Activated T-cell treated with anti-CD3 and anti-CD28 coated beads for 4 hours (primary cell): ENCODE measurements at regions not wholly inside any gene's neighbourhood (a gene's known extent, or its start where the extent isn't known, plus 50 kb on each side); places are given as distances from the start of the nearest gene placed in this dataset.
"Not testable (repeated sequence)": the region's sequence is repeated elsewhere in the genome, so short reads cannot be mapped to it uniquely, and the experiment has no call there.

Experiments used
- DNase-seq: peaks from one replicate; pipeline ENCODE4 v3.0.0-alpha.2; 2020

DNA sequence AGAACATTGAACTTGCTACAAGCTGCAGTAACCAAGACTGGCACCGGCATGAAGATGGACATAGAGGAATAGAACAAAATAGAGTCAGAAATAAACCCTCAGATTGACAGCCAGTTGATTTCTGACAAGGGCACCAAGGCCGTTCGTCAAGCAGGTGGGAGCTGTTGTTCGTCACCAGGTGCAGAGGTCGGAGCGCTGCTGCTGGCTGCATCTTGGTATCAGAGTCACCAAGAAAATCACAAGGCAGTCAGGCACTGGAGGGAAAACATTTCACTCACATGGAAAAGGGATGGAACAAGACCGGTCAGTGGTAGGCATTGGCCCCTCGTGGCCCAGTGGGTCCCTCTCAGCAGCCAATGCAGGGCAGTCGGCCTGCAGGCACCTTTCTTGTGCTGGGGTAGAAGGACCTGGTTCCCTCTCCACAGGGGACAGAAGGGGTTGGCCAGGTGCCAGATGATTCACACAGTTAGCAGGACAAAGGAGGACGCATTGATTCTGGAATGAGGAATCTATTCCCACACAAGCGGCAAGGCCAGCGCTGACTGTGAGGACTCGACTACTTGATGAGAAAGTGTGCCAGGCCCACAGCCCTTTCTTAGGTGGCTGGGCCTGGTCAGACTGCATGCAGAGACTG is 115.8 kb upstream of the FGF3 start:
- DNase-seq = no peak

DNA sequence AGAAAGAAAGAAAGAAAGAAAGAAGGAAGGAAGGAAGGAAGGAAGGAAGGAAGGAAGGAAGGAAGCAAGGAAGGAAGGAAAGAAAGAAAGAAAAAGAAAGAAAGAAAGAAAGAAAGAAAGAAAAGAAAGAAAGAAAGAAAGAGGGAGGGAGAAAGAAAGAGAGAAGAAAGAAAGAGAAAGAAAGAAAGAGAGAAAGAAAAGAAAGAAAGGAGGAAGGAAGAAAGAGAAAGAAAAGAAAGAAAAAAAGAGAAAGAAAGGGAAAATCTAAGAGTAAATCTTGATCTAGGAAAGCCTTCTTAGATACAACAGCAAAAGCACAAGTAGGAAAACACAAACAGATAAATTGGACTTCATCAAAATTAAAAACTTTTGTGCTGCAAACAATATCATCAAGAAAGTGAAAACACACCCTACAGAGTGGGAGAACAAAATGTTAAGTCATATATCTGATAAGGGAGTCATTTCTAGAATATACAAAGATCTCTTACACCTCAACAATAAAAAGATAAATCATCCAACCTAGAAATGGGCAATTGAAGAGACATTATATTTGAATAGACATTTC is 116.8 kb upstream of the FGF3 start:
- no peak for DNase-seq

DNA sequence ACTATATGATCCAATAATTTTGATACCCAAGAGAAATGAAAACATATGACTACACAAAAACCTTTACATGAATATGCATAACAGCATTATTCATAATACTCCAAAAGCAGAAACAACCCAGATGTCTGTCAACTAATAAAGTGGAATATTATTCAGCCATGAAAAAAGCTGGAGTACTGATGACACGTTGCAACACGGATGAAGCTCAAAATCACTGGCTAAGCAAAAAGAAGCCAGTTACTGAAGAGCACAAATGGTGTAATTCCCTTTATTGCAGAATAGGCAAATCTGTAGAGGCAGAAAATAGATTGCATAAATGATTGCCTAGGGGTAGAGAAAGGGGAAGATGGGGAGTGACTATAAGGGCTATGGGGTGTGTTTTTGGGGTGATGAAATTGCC is 117.6 kb upstream of the FGF3 start:
- DNase-seq = no peak

DNA sequence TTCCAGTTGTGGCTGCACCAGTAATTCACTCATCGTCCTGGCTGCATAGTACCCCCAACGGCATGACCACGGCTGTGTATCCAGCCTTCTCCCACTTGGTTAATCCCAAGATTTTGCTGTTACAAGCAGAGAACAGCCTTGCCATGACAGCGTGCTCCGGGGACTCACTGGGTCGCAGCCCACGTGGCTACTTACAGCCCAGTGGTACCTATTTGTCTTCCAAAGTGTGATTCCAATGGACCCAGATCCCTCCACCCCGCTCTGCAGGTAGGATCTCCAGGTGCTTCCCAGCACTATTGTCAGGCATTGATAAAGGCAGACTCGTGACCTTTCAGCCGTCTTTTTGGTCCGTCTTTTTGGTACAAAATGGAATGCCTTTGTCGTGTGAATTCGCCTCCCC is 119.0 kb upstream of the FGF3 start:
- no peak for DNase-seq

DNA sequence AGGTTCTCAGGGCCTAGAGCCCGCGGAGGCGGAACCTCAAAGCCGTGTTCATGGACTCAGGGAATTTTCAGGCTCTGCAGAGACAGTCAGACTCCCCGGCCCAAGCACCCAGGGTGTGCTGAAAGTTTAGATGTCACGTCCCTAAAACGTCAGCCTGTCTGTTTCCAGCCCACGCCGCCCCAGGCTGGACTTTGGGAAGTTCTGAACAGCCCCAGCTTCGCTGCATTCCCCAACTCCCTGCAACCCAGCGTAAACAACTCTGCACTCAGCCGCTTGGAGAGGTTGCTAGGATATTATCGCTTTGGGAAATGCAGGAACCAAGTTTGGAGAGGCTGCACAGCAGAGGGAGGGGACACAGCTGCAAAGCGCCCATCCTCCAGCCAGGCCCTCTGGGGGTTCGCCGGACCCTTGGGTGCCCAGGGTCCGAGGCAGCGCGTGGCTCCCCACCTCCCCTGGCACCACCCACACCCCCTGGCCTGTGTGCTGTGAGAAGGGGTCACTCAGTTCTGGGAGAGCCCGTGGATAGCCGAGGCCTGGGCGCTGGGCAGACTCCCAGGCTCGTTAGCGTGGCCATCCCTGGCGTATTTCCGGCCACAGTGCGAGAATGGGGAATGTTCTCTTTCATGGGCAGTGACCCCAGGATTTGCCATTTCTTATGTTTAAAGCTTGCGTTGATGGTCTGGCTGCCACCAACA is 120.5 kb upstream of the FGF3 start:
- DNase-seq = no peak

DNA sequence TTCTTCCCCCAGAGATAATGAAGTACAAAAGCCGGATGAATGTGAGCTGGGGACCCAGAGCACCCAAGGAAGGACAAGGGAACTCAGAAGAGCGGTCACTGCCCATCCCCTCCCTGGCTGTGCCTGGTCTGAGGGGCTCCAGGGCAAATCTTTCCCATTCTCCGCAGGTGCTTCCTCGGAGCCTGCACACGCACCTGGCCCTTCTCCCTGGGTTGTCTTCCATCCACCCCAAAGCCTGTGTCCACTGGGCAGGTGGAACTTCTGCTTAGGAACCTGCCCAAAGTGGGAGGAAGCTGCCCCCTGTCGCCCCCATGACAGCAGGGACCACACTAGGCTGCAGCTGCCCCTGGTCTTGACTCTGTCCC is 121.0 kb upstream of the FGF3 start:
- no peak for DNase-seq

DNA sequence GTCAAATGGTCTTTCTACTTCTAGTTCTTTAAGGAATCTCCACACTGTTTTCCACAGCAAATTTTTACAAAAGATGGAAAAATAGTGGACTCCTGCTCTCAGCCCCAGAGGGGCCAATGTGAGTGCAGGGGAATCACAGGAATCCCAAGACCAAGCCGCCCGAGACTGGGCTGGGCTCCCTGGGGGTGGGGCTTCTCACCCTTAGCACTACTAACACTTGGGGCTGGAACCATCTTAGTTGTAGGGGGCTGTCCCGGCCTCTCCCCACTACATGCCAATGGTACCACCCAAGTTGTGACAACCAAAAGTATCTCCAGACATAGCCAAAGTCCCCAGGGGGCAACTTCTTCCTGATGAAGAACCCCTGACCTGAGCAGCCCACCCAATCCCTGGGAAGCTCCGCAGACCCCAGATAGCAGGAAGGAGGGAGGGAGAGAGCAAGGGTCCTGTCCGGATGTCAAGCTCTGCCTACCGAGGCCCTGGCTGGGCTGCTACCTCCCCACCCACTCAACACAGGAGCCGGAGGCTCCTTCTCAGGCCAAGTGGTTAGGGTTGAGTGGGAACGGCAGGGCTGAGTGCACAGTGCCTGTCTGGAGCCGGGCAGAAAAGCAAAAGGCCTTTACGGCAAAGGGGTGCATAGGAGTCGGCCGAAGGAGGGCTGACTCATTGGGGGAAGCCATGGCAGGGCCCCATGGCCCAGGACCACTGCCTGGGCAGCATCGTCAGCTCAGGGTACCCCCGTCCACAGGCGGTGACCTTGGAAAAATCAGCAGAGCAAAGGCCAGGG is 122.5 kb upstream of the FGF3 start:
- DNase-seq = no peak

DNA sequence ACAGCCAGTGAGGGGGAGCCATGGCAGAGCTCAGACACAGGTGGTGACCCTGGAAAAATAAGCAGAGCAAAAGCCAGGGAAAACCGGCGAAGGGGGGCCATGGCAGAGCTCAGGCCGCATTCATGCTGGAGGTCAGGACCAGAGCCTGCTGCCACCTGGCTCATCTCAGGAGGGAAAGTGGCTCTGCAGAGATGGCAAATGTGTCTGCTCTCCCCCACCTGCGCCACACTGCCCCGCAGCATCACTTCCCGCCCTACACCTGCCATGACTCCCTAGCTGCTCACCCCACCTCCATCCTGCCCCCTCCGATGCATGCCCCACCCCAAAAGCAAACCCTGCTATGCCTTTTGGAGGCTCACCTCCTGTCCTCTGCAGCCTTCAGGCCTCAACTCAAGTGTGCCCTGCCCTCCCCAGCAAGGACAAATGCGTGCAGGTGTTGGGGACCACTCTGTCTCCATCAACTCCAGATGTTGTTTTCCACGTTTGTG is 123.2 kb upstream of the FGF3 start:
- no peak for DNase-seq

DNA sequence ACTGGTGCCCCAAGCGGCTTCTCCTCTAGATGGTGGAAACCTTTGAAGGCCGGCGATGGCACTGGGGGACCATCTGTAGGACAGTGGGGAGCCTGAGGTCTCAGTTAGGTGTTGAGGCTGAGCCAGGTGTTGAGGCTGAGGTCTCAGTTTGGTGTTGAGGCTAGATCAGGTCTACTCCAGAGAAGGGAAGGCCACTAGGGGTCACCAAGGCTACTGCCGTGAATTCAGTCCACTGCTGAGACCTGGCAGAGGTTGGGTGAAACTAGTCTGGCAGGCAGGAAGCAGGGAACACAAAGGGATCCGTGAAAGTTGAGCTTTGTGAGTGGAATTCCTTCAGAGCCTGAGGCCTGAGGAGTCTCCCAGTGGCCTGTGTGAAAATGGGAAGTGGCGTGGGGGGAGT is 123.8 kb upstream of the FGF3 start:
- DNase-seq = no peak

DNA sequence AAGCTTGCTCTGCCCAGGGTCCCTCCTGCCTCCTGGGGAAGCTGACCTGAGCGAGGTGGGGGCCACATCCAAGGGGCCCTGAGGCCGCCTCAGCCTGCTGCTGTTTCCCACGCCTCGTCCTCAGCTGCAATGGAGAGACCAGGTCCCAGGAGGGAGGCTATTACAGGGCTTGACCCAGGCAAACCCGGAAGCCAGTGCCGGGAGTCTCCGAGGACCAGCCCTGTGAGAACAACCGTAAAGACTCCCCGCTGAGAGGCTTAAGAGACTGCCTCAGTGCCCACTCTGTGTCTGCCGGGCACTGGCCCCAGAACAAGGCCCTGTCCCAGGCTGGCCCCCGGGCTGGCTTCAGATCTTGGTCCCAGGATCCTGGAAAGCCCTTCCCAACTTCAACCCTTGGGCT is 124.3 kb upstream of the FGF3 start:
- DNase-seq = no peak

DNA sequence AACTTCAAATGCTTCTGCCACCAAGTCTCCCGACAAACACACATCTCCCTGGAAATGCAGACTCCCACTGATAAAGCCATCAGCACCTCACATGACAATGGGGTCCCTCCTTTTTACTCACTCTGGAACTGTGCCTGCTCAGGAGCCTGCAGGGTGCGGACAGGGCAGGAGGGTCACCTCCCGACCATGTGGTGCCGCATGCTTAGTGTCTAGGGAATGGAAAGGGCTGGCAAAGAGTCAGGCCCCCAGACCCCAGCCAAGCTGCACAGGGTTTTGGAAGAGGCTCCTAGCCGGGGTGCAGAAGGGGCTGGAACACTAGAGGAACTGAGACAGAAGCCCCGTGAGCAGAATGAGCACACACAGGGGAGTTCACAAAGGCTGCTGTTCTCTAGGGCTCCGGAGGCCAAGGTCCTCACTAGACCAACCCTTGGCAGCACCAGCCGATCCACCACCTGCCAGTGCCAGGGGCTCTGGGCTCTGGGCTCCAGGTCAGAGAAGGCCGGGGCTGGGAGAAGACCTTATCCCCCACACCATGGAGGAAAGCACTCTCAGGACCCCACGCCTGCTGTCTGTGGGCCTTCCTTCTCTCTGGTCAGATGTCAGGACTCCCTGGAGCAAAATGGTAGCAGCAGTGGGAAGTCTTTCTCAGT is 125.1 kb upstream of the FGF3 start:
- no peak for DNase-seq

DNA sequence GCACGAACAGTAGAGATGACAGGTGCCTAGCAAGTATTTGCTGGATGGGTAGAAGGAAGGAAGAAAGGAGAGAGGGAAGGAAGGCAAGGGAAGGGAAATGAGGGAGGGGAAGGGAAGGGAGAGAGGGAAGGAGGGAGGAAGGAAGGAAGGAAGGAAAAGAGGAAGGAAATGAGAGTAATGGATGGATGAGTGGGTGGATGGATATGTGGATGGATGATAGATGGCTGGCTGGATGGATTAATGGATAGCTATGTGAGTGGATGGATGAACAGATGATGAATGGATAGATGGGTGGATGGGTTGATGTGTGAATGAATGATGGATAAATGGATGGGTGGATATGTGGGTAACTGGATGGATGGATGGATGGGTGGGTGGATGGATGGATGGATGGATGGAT is 125.9 kb upstream of the FGF3 start:
- DNase-seq = no peak

DNA sequence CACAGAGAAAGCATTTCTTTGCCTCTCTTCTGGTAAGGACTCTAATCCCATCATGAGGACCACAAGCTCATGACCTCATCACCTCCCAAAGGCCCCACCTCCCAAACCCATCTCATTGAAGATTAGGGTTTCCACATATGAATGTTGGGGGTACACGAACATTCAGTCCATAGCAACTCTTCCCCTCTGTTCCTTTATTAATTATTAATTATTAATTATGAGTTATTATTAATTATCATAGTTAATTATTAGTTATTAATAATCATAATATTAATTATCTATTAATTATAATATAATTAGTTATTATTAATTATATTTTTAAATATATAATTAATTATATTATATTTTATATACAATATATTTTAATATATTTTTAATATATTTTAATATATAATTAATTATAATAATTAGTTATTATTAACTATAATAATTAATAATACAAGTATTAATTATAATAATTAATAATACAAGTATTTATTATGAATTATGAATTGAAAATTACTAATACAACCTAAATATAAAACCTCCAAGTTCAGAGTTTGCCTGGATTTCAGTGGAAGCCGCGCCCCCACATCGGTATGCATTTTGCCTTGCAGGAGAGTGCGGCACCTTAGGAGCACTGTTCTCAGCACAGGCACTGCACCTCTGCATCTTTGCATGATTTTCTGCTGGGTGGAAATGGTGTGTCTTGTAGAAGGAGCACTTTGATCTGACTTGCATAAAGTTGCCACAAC is 128.0 kb upstream of the FGF3 start:
- DNase-seq = no peak

DNA sequence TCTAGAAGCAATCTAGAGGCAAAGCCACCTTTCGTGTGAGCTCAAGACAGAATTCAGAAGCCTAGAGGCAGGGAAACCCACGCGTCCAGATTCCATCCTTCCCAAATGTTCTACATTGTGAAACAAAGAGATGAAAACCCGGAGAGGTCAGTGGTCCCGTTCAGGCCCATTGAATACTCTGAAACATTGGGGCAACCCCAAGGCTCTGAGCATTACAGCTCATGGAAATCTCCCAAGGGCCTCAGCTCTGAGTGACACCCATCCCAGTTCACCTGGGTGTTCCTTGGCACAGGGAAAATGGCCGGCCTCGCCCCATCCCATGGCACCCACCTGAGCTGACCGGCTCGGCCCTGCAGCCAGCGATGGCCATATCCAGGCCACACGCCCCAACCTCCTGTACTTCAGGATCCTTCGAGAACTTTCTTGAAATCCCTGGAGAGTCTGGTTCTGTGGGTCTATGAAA is 128.6 kb upstream of the FGF3 start:
- DNase-seq = no peak

DNA sequence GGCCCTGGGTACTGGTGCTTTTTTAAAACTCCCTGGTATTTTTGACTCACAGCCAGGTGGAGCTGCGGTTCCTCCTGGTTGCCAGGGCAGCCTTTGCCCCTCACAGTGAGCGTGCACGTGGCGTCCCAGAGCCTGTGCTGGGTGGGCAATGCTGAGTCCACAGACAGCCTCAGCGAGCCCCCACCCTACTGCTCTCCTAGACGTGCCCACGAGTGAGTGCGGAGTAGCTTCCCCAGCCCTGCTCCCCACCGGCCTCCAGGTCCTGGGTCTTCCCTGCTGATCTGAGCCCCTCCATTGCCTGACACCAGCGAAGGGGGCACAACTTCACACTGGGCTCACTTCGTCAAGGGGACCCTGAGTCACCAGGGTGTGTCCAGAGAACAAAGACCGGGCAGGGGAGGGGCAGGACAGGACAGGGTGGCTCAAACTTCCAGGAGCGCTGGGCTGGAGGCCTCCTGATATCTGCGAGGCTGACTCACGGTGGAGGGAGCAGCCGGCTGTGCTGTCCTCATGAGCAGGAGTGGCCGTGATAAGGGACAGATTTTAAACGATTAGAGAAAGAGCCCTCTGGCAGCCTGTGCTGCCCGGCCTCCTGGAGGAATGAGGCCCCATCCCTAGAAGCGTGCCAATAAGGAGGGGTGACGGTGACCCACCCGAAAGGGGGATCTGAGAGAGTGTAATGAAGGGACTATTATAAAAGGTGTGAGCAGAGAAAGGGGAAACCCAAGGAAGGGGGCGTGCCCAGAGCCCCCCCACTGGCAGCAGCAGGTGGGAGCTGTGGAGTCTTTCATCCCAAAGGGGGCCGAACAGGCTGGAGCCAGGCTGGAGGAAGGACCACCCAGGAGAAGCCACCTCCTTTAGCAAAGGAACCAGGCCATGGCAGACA is 129.3 kb upstream of the FGF3 start:
- DNase-seq = no peak

DNA sequence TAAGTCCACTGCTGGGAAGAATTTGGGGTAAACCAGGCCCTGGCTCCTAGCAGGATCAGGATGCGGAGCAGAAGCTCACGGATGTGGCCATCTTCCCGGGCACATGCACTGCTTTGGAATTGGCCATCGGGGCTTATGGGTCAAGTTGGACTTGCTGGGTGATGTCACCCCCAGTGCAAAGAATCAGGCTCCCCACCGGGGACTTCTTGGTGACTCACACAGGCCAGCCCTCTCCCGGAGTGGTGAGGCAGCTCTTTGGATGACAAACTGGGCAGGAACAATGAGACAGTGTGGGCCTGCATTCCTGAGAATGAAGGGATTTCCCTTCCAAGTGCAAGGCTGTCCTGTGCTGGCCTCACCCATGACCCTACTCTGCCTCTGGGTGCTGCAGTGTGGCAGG is 128.8 kb upstream of the ANO1 start:
- no peak for DNase-seq

DNA sequence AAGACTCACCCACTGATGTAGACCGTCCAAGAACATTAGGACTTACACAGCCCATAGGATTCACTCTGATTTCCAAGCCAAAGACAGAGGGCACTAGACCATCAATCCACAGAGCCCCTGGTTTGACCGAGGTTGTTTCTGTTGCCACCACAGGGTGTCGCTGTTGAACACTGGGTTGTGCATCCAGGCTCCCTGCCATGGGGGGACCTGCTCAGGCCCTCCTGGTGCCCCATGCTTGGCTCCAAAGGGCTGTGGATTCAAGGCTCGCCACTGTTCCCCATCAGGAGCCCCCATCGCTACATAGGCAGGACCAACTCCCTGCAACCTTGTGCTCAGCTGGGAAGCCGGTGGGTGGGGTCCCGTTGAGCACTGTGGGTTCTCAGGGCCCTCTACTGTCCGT is 128.0 kb upstream of the ANO1 start:
- no peak for DNase-seq

DNA sequence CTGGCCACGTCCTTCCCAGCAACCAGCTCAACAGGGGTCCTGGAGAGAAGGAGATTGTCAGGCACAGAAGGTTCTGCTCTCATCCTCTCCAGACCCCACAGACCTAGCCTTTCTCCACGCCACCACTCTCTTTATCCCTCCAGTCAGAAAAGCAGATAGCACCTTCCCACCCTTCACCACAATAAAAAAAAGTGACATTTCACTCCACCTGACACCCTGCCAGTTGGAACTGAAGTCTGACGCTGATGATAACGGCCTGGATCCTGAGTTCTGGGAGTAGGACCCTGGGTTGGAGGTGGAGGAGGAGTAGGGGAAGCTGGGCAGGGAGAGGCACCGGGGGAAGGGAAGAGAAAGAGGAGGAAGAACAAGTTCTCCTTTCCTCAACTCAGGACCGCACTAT is 127.5 kb upstream of the ANO1 start:
- no peak for DNase-seq

DNA sequence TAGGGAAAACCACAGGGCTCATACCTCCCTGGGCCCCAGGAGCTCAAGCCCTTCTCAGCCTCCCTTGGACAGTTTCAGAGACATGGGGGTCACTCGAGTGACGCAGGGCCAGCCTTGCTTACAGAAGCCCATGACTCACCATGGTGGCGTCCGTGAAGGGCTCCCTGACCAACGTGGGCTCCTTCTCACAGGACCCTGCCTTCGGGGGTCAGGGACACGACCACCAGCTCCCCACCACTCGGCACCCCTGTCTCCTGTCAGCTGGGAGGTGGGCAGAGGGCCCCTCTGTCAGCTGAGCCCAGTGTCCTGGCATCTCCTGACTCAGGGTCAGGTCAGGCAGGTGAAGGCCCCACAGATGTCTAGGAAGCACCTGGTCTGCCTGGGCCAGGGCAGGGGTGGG is 126.3 kb upstream of the ANO1 start:
- no peak for DNase-seq

DNA sequence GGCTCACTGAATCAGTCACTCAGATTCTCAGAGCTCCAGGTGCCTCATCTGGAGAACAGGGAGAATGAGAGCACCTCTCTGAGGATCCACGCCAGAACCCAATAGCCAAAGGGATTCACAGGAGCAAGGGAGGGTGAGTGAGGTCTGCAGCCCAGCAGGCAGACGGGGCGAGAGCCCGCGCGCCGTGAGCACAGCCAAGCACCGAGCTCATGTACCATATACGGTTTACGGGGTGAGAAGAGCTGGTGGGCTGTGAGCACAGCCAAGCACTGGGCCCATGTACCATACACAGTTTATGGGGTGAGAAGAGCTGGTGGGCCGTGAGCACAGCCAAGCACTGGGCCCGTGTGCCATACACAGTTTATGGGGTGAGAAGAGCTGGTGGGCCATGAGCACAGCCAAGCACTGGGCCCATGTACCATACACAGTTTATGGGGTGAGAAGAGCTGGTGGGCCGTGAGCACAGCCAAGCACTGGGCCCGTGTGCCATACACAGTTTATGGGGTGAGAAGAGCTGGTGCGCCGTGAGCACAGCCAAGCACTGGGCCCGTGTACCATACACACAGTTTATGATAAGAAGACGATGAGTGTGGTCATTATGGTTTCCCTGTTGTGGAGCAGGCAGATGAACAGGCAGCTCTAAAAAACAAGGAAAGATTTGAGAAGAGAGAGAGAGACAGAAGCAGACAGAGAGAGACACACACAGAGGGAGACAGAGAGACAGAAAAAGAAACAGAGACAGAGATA is 125.7 kb upstream of the ANO1 start:
- DNase-seq = not testable (repeated sequence)

DNA sequence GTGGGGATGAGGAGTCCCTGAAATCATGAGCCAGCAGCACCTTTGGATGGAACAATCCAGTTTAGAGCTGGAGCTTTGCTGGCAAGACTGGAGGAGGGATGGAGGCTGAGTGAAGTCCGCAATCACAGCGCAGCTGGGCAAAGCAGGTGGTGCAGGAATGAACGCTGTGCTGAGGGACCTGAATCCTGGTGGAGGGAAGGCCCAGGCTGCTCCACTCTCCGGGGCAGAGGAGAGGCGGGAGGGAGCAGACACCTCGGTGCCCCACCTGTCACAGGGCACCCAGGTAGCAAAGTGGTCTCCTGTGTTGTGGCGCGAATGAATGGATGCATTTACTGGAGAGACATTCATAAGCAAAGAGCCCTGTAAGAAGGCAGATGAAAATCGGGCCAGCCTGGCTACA is 124.8 kb upstream of the ANO1 start:
- DNase-seq = no peak
